GM12872 (cell line): ENCODE measurements at regions not wholly inside any gene's neighbourhood (a gene's known extent, or its start where the extent isn't known, plus 50 kb on each side); places are given as distances from the start of the nearest gene placed in this dataset.
A peak's percentile ranks its signal among the peaks of the same experiment; 100 is the strongest.

Source experiments
- CTCF ChIP-seq: IDR thresholded peaks from 3 replicates; pipeline ENCODE4 v1.5.1; 2011; ENCODE audit warnings: low read depth, mild to moderate bottlenecking, low read length, moderate library complexity; ENCODE audit not compliant: insufficient read depth

- TF ChIP-seq CTCF, result no peak
Observed at GRCh38 chr14:89033756-89034155, 209.3 kb downstream of the TTC8 start.

- no peak for TF ChIP-seq CTCF
Observed at GRCh38 chr14:89036371-89036770, 211.9 kb downstream of the TTC8 start.

- no peak for TF ChIP-seq CTCF
Observed at GRCh38 chr14:89037065-89037464, 212.6 kb downstream of the TTC8 start.

- no peak for TF ChIP-seq CTCF
Observed at GRCh38 chr14:89040080-89040459, 215.6 kb downstream of the TTC8 start.

GRCh38 chr14:89040460-89041256, 216.2 kb downstream of the TTC8 start:
- peak; percentile 91 for TF ChIP-seq CTCF

GRCh38 chr14:89041257-89041582, 216.8 kb downstream of the TTC8 start:
- no peak for TF ChIP-seq CTCF

- TF ChIP-seq CTCF, result no peak
Observed at GRCh38 chr14:89042021-89042420, 217.6 kb downstream of the TTC8 start.

- TF ChIP-seq CTCF, result no peak
Observed at GRCh38 chr14:89053303-89053702, 228.9 kb downstream of the TTC8 start.
